GM21526 (cell line): ENCODE measurements at regions not wholly inside any gene's neighbourhood (a gene's known extent, or its start where the extent isn't known, plus 50 kb on each side); places are given as distances from the start of the nearest gene placed in this dataset.
"Not testable (repeated sequence)": the region's sequence is repeated elsewhere in the genome, so short reads cannot be mapped to it uniquely, and the experiment has no call there.

Experiments
- ATAC-seq: cut with Tn5 transposase; IDR thresholded peaks from one replicate; pipeline ENCODE4 v1.9.1; 2021; ENCODE audit warnings: moderate library complexity; ENCODE audit not compliant: unreplicated experiment, low FRiP score

DNA sequence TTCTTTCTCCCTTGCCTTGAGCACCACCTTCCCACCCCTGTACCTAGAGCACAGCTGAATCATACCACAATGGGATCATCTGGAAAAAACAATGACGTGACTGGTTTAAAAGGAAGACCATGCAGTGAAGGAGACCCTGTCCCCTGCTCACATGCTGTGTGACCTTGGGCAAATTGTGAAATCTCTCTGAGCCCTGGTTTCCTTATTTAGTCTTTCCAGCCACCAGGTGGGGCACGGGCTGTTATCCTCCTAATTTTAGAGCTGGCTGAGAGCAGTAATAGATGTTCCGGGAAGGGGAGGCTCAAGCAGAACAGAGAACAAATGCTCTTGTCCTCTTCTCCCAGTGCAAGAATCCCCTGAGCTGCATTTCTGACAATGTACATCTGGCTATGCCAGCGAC lies 198.3 kb downstream of the RPS24 start:
- ATAC-seq: no peak

GRCh38 chr10:78236416-78237015 lies 202.9 kb downstream of the RPS24 start:
- no peak for ATAC-seq

- ATAC-seq: not testable (repeated sequence)
Measured at GRCh38 chr10:78237951-78238350, 204.3 kb downstream of the RPS24 start.

DNA sequence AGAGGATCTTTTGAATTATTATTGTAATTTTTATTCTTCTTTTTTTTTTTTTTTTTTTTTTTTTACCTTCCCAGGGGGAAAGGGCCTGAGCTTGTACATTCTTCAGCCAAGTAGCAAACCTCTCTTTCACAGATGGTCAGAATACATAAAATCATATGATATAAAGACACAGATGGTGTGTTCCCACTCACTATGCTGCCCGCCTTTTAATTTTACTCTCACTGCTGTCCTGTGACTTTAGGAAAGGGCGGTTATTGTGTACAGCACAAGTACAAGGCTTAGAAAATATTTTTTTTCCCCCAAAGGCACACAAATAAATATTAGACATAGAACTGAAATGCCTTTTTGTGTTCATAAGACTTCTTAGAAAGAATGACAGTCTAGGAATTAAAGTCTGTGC lies 213.6 kb downstream of the RPS24 start:
- no peak for ATAC-seq

- no peak for ATAC-seq
Measured at GRCh38 chr10:78247821-78248220, 214.2 kb downstream of the RPS24 start.

- ATAC-seq: no peak
Measured at GRCh38 chr10:78248651-78249464, 215.2 kb downstream of the RPS24 start.

DNA sequence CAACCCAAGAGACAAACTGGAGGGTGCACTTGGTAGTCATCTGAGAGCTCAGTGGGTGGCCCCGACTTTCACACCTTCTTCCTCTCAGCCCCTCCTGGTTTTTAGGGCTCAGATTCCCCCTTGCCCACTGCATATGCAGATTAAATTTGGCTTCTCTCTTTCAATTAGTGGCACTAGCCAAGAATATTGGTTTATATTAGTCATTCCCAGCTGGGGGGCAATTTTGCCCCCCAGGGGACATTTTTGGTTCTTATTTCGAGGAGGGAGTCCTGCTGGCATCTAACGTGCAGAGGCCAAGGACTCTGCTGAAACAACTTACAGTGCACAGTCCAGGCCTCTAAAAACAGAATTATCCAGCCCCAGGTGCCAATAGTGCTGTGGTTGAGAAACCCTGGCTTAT lies 216.0 kb downstream of the RPS24 start:
- ATAC-seq: no peak

- ATAC-seq: no peak
Measured at GRCh38 chr10:78250313-78251015, 216.8 kb downstream of the RPS24 start.

DNA sequence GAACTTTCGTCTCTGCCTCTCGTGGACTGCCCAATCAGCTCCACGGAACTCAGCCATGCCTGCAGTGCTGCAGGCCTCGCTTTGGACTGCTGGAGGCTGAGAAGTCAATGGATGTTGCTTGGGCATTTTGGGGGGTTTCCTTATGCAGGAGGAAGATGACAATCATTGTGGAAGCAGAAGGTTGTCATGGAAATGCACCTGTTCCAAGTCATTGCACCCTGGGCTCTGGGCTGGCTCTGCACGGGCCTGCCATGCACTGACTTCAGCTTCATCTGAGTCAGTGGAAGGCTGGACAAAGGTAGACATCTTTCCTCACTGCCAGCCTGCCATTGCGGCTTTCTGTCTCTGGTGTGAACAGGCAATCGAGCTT lies 217.3 kb downstream of the RPS24 start:
- ATAC-seq: no peak

DNA sequence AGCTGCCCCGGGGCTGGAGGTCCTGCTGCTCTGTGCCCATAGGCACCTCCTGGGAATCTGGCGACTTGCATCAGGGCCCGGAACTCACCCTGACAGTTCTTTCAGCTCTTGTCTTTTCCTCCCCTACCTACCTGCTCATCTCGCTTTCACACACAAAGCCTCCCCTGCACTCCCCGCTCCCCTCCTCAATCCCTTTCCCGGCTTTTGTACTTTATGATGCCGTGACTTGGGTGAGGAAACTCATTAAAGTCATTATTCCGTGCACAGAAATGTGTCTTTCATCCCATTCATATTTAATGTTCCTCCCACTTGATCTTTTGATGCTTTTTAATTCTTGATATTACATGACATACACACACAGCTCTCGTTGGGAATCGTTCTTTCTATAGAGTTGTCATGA lies 218.6 kb downstream of the RPS24 start:
- no peak for ATAC-seq

- ATAC-seq: no peak
Measured at GRCh38 chr10:78253063-78253853, 219.6 kb downstream of the RPS24 start.

GRCh38 chr10:78254013-78254412 lies 220.3 kb downstream of the RPS24 start:
- ATAC-seq: no peak

- ATAC-seq: no peak
Measured at GRCh38 chr10:78255214-78255613, 221.6 kb downstream of the RPS24 start.

- ATAC-seq: no peak
Measured at GRCh38 chr10:78255796-78256638, 222.4 kb downstream of the RPS24 start.

- ATAC-seq: no peak
Measured at GRCh38 chr10:78258323-78259030, 224.8 kb downstream of the RPS24 start.

- no peak for ATAC-seq
Measured at GRCh38 chr10:78259391-78259790, 225.7 kb downstream of the RPS24 start.

GRCh38 chr10:78260141-78260540 lies 226.5 kb downstream of the RPS24 start:
- no peak for ATAC-seq

DNA sequence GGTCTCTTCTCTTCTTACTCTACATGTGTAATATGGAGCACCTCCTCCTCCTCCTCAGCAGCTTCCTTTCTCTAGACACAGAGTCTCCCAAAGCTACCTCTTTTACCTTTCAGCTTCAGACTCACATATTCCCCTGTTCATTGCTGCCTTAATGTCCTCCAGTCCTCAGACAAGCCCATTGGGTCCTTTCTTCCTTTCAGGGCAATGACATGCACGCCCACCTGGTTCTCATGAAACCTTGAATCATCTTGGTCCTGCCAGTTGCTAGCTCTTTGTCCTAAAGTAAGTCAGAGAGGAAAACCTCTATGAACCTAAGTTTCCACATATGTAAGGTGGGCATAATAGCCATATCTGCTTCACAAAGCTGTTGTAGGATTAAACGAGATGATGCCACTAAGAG lies 227.0 kb downstream of the RPS24 start:
- ATAC-seq: no peak

- no peak for ATAC-seq
Measured at GRCh38 chr10:78261291-78261690, 227.6 kb downstream of the RPS24 start.
